SU-DHL-6 (cell line): ENCODE measurements at regions not wholly inside any gene's neighbourhood (a gene's known extent, or its start where the extent isn't known, plus 50 kb on each side); places are given as distances from the start of the nearest gene placed in this dataset.

Experiments
- H2AFZ ChIP-seq: fragments of 200-600 bp; sonication (generic); 2 replicates; pipeline ENCODE4 v1.6.1; 2014; ENCODE audit warnings: low read depth, mild to moderate bottlenecking, moderate library complexity, mixed read lengths, antibody characterized with exemption, low read length; ENCODE audit not compliant: severe bottlenecking
- H3F3A ChIP-seq: fragments of 200-600 bp; shearing (Covaris generic); 2 replicates; pipeline ENCODE4 v1.6.0; 2016; ENCODE audit warnings: antibody characterized with exemption, mild to moderate bottlenecking; ENCODE audit not compliant: insufficient read depth
- H3K27ac ChIP-seq: fragments of 200-600 bp; sonication (generic); 2 replicates; pipeline ENCODE4 v1.5.1; 2016; ENCODE audit warnings: low read depth, mild to moderate bottlenecking, low read length, moderate library complexity, mixed read lengths
- H3K27me3 ChIP-seq: fragments of 200-600 bp; sonication (generic), shearing (Covaris generic); 2 replicates; pipeline ENCODE4 v1.6.0; 2014; ENCODE audit warnings: mild to moderate bottlenecking, low read length
- H3K36me3 ChIP-seq: fragments of 200-600 bp; sonication (generic); 2 replicates; pipeline ENCODE4 v1.6.1; 2014; ENCODE audit warnings: mild to moderate bottlenecking, low read length, mixed read lengths
- H3K4me2 ChIP-seq: fragments of 300-600, 200-600 bp; shearing (Covaris generic), sonication (generic); 2 replicates; pipeline ENCODE4 v1.6.0; 2014; ENCODE audit warnings: low read length, low read depth, mild to moderate bottlenecking; ENCODE audit not compliant: poor library complexity, severe bottlenecking
- H3K4me3 ChIP-seq: fragments of 200-600 bp; sonication (generic); 2 replicates; pipeline ENCODE4 v1.5.1; 2014; ENCODE audit warnings: antibody characterized with exemption, low read length, mild to moderate bottlenecking, mixed read lengths; ENCODE audit not compliant: insufficient read depth, poor library complexity, severe bottlenecking
- H3K79me2 ChIP-seq: fragments of 200-600 bp; sonication (generic); 2 replicates; pipeline ENCODE4 v1.6.1; 2014; ENCODE audit warnings: mild to moderate bottlenecking, low read length, moderate library complexity; ENCODE audit not compliant: insufficient read depth
- H3K9ac ChIP-seq: fragments of 200-600 bp; sonication (generic); 2 replicates; pipeline ENCODE4 v1.7.0; 2014; ENCODE audit warnings: mild to moderate bottlenecking, low read length
- H3K9me2 ChIP-seq: fragments of 200-600 bp; sonication (generic); replicated peaks from 2 replicates; pipeline ENCODE4 v1.6.1; 2014; ENCODE audit warnings: low read length; ENCODE audit not compliant: insufficient read depth
- H3K9me3 ChIP-seq: fragments of 200-600 bp; sonication (generic); 2 replicates; pipeline ENCODE4 v1.6.1; 2014; ENCODE audit warnings: low read length, mixed read lengths; ENCODE audit not compliant: insufficient read depth
- H4K20me1 ChIP-seq: fragments of 200-600 bp; sonication (generic); 2 replicates; pipeline ENCODE4 v1.6.1; 2014; ENCODE audit warnings: low read depth, mild to moderate bottlenecking, antibody characterized with exemption, low read length, moderate library complexity, mixed read lengths
- EZH2phosphoT487 ChIP-seq: fragments of 200-600 bp; sonication (generic), shearing (Covaris generic); conservative IDR thresholded peaks from 2 replicates; pipeline ENCODE4 v1.6.1; 2018; ENCODE audit warnings: mild to moderate bottlenecking, antibody characterized with exemption, low read length, moderate library complexity, mixed read lengths
- TF ChIP-seq, protein P1 (sequence below): fragments of 200-600 bp; sonication (generic); IDR thresholded peaks from one replicate; pipeline ENCODE4 v1.5.1; 2017; ENCODE audit warnings: antibody characterized with exemption, mild to moderate bottlenecking, low read length, moderate library complexity; ENCODE audit not compliant: insufficient read depth, poor library complexity, severe bottlenecking

GRCh38 chr3:161925749-161926360 lies 429.2 kb downstream of the OTOL1 start:
- H3K36me3 ChIP-seq, result no peaks in the 10 kb centered on the region
- no peaks in the 10 kb centered on the region for H3K27me3 ChIP-seq
- H3K9ac ChIP-seq, result no peak overlapping the region
- H3K9me3 ChIP-seq, result peaks cover 10% of the 10 kb centered on the region; the same call in 1 of the 2 replicates
- H2AFZ ChIP-seq, result no peak overlapping the region
- no peaks in the 10 kb centered on the region for H3K79me2 ChIP-seq
- H3K4me3 ChIP-seq, result no peak overlapping the region
- no peaks in the 10 kb centered on the region for H3F3A ChIP-seq
- no peak overlapping the region for H3K4me2 ChIP-seq
- no peaks in the 10 kb centered on the region for H3K9me2 ChIP-seq
- H3K27ac ChIP-seq, result no peak overlapping the region
- TF ChIP-seq, protein P1, sequence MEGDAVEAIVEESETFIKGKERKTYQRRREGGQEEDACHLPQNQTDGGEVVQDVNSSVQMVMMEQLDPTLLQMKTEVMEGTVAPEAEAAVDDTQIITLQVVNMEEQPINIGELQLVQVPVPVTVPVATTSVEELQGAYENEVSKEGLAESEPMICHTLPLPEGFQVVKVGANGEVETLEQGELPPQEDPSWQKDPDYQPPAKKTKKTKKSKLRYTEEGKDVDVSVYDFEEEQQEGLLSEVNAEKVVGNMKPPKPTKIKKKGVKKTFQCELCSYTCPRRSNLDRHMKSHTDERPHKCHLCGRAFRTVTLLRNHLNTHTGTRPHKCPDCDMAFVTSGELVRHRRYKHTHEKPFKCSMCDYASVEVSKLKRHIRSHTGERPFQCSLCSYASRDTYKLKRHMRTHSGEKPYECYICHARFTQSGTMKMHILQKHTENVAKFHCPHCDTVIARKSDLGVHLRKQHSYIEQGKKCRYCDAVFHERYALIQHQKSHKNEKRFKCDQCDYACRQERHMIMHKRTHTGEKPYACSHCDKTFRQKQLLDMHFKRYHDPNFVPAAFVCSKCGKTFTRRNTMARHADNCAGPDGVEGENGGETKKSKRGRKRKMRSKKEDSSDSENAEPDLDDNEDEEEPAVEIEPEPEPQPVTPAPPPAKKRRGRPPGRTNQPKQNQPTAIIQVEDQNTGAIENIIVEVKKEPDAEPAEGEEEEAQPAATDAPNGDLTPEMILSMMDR, result peak; percentile 15
- no peak for TF ChIP-seq EZH2phosphoT487
- no peaks in the 10 kb centered on the region for H4K20me1 ChIP-seq

- TF ChIP-seq, protein P1, result no peak
- TF ChIP-seq EZH2phosphoT487, result no peak
- Histone ChIP-seq H4K20me1 (no peaks in the 10 kb centered on the region), H3K9ac (no peak overlapping the region), H3K9me3 (peaks cover 10% of the 10 kb centered on the region; the same call in 1 of the 2 replicates), H3K9me2 (no peaks in the 10 kb centered on the region), H3F3A (no peaks in the 10 kb centered on the region), H3K4me3 (no peak overlapping the region), H3K4me2 (no peak overlapping the region), H3K79me2 (no peaks in the 10 kb centered on the region), H3K27me3 (no peaks in the 10 kb centered on the region), H3K36me3 (no peaks in the 10 kb centered on the region), H2AFZ (peak overlapping the region; percentile 41), H3K27ac (no peak overlapping the region)
These were observed 430.5 kb downstream of the OTOL1 start for GRCh38 chr3:161927131-161927530.

DNA sequence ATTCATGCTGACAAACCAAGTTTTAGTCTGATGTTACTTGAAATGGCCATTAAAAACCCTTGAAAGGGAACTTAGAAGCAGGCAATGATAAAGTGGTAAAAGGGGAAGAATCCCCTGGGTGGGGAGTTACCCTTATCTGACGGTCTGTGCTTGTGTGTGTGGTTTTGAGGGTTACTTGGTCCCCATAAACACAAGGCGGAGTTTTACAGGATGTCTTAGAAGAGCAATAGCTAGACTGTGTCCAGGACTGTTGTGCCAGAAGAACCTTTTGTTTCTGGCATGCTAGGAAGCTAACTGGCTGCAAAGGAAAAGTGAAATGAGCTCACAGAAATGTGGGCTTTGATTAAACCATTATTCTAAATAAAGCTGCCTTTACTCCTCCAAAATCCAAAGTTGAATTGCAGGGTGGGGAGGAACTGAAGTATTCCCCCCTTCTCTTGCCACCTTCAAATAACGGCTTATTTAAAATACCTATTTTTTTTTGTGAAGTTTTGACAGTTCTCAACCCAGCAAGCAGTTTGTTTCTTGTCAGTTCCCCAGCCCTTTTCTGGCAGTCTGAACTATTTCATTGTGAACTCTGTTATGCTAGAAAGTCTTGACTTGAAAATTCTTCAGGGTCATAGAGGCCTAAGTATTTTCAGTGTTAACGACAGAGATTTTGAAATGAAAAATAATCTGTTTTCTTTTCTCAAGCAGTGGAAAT lies 443.5 kb downstream of the OTOL1 start:
- no peak for TF ChIP-seq EZH2phosphoT487
- TF ChIP-seq, protein P1, result no peak
- peak overlapping the region; percentile 3 for H3K4me2 ChIP-seq
- no peaks in the 10 kb centered on the region for H3K27me3 ChIP-seq
- no peaks in the 10 kb centered on the region for H3K79me2 ChIP-seq
- H2AFZ ChIP-seq, result peak overlapping the region; percentile 29
- no peak overlapping the region for H3K27ac ChIP-seq
- no peak overlapping the region for H3K9ac ChIP-seq
- no peak overlapping the region for H3K4me3 ChIP-seq
- H3K9me3 ChIP-seq, result no peaks in the 10 kb centered on the region
- no peaks in the 10 kb centered on the region for H4K20me1 ChIP-seq
- no peaks in the 10 kb centered on the region for H3K36me3 ChIP-seq
- no peaks in the 10 kb centered on the region for H3K9me2 ChIP-seq
- no peaks in the 10 kb centered on the region for H3F3A ChIP-seq
